ENCODE measurements at regions not wholly inside any gene's neighbourhood (a gene's known extent, or its start where the extent isn't known, plus 50 kb on each side); places are given as distances from the start of the nearest gene placed in this dataset.
"Not testable (repeated sequence)": the region's sequence is repeated elsewhere in the genome, so short reads cannot be mapped to it uniquely, and the experiment has no call there.

DNA sequence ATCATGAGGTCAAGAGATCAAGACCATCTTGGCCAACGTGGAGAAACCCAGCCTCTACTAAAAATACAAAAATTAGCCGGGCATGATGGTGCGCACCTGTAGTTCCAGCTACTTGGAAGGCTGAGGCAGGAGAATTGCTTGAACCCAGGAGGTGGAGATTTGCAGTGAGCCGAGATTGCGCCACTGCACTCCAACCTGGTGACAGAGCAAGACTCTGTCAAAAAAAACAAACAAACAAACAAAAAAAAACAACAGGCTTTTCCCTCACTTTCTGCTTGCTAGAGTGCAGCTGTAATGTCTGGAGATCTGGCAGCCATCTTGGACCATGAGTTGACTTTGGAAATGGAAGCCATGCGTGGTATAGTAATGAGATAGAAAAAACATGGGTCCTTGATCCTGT is 101.1 kb upstream of the SHB start:
- TF ChIP-seq, protein P1, sequence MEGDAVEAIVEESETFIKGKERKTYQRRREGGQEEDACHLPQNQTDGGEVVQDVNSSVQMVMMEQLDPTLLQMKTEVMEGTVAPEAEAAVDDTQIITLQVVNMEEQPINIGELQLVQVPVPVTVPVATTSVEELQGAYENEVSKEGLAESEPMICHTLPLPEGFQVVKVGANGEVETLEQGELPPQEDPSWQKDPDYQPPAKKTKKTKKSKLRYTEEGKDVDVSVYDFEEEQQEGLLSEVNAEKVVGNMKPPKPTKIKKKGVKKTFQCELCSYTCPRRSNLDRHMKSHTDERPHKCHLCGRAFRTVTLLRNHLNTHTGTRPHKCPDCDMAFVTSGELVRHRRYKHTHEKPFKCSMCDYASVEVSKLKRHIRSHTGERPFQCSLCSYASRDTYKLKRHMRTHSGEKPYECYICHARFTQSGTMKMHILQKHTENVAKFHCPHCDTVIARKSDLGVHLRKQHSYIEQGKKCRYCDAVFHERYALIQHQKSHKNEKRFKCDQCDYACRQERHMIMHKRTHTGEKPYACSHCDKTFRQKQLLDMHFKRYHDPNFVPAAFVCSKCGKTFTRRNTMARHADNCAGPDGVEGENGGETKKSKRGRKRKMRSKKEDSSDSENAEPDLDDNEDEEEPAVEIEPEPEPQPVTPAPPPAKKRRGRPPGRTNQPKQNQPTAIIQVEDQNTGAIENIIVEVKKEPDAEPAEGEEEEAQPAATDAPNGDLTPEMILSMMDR (conservative IDR thresholded peaks at IDR 0.05), result not testable (repeated sequence)
- not testable (repeated sequence) for TF ChIP-seq ZFX (IDR thresholded peaks at IDR 0.05)
